ENCODE measurements at regions not wholly inside any gene's neighbourhood (a gene's known extent, or its start where the extent isn't known, plus 50 kb on each side); places are given as distances from the start of the nearest gene placed in this dataset.

DNA sequence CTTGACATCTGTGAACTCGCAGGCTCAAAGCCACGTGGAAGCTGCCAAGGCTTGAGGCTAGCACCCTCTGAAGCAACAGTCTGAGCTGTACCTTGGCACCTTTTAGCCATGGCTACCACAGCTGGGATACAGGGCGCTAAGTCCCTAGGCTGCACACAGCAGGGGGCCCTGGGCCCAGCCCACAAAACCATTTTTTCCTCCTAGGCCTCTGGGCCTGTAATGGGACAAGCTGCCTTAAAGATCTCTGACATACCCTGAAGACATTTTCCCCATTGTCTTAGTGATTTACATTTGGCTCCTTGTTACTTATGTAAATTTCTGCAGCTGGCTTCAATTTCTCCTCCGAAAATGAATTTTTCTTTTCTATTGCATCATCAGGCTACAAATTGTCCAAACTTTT is 455.9 kb downstream of the TDRD3 start:
- DNase-seq, result no peak
- no peaks in the 10 kb centered on the region for H3K9me3 ChIP-seq
- no peak for TF ChIP-seq POLR2A (IDR thresholded peaks at IDR 0.05)
- TF ChIP-seq, protein P1, sequence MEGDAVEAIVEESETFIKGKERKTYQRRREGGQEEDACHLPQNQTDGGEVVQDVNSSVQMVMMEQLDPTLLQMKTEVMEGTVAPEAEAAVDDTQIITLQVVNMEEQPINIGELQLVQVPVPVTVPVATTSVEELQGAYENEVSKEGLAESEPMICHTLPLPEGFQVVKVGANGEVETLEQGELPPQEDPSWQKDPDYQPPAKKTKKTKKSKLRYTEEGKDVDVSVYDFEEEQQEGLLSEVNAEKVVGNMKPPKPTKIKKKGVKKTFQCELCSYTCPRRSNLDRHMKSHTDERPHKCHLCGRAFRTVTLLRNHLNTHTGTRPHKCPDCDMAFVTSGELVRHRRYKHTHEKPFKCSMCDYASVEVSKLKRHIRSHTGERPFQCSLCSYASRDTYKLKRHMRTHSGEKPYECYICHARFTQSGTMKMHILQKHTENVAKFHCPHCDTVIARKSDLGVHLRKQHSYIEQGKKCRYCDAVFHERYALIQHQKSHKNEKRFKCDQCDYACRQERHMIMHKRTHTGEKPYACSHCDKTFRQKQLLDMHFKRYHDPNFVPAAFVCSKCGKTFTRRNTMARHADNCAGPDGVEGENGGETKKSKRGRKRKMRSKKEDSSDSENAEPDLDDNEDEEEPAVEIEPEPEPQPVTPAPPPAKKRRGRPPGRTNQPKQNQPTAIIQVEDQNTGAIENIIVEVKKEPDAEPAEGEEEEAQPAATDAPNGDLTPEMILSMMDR (IDR thresholded peaks at IDR 0.05), result no peak

DNA sequence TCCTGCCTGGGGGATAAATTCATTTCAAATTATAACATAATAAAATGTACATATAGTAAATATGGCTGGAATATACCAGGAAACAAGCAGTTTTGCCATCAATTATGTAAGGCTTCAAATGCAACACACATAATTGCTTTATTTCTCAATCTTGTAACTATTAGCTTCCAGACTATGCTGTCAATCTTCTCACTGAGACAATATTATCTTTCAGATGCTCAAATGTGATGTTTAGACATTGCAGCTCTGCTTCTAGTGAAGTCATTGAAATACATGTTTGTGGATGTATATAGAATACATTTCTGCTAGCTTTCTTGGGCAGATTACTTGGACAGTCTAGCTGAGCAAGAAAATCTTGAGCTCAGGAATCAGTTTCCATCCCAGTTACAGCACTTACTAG is 454.4 kb downstream of the TDRD3 start:
- Histone ChIP-seq H3K27ac (no peak overlapping the region), H3K4me3 (no peak overlapping the region), H3K36me3 (no peaks in the 10 kb centered on the region), H3K9me3 (no peaks in the 10 kb centered on the region), H3K4me1 (no peaks in the 10 kb centered on the region), H3K27me3 (no peaks in the 10 kb centered on the region)
- TF ChIP-seq POLR2A (IDR thresholded peaks at IDR 0.05), result no peak
- TF ChIP-seq, protein P1 (IDR thresholded peaks at IDR 0.05), result no peak
- intact Hi-C loops (cut with DNase I), result no loop called here
- ATAC-seq, result no peak
- no peak for DNase-seq

More for the DNA sequence above, 455.9 kb downstream of the TDRD3 start:
- 44% methylated on average over 3 of the region's 4 CpGs for WGBS (ENCODE audit: insufficient coverage, low coverage, low lambda C conversion rate, missing lambda C conversion rate)
- ATAC-seq, result no peak
- Histone ChIP-seq H3K27ac (no peak overlapping the region), H3K27me3 (no peaks in the 10 kb centered on the region), H3K36me3 (no peaks in the 10 kb centered on the region), H3K4me3 (no peak overlapping the region), H3K4me1 (no peaks in the 10 kb centered on the region)
- intact Hi-C loops (cut with DNase I), result no loop called here

DNA sequence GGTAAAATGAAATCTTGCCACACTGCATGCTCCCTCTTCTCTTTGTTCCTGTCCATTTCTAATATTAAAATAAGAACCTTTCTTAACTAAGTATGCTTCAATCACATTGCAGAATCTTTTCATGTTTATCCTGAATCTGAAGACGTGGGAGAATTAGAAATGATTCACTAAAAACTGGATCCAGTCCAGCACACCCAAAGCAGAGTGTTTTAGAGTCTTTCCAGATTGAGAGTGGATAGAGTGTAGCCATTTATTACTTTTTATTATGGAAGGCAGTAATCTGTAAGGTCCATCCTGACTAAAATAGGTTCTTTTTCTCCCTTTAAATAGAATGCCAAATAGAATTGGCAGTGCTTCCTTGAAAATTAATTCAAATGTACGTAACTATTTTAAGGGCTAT is 453.5 kb downstream of the TDRD3 start:
- 44% methylated on average over 2 of the region's 2 CpGs for WGBS (ENCODE audit: insufficient coverage, low coverage, low lambda C conversion rate, missing lambda C conversion rate)
- Histone ChIP-seq H3K36me3 (no peaks in the 10 kb centered on the region), H3K27me3 (no peaks in the 10 kb centered on the region), H3K4me3 (no peak overlapping the region), H3K4me1 (no peaks in the 10 kb centered on the region), H3K9me3 (no peaks in the 10 kb centered on the region), H3K27ac (no peak overlapping the region)
- intact Hi-C loops (cut with DNase I), result no loop called here
- TF ChIP-seq, protein P1 (IDR thresholded peaks at IDR 0.05), result no peak
- no peak for TF ChIP-seq POLR2A (IDR thresholded peaks at IDR 0.05)
- ATAC-seq (no peak), DNase-seq (no peak)

DNA sequence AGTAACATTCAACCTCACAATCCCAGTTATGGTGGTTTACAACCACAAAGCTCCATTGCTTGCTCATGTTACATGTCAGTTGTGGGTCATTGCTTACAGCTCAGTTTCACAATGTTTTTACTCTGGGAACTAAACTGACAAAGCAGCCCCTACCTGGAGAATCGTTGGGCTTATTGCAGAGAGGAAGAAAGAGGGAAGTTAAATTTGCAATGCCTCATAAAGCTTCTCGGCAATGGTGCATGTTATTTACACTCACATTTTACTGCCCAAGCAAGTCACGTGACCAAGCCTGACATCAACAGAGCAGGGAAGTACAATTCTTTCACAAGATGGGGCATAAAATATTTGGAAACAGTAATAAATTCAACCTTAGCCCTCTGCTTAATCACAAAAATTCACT is 441.6 kb downstream of the TDRD3 start:
- 38% methylated on average over 3 of the region's 3 CpGs for WGBS (ENCODE audit: insufficient coverage, low coverage, low lambda C conversion rate, missing lambda C conversion rate)
- intact Hi-C loops (cut with DNase I), result no loop called here
- no peak overlapping the region for H3K4me3 ChIP-seq
- H3K9me3 ChIP-seq, result no peaks in the 10 kb centered on the region
- TF ChIP-seq POLR2A (IDR thresholded peaks at IDR 0.05), result no peak
- TF ChIP-seq, protein P1 (IDR thresholded peaks at IDR 0.05), result no peak
- no peak for DNase-seq
- H3K27me3 ChIP-seq, result no peaks in the 10 kb centered on the region
- no peaks in the 10 kb centered on the region for H3K4me1 ChIP-seq
- ATAC-seq, result no peak
- H3K36me3 ChIP-seq, result no peaks in the 10 kb centered on the region
- H3K27ac ChIP-seq, result no peak overlapping the region

DNA sequence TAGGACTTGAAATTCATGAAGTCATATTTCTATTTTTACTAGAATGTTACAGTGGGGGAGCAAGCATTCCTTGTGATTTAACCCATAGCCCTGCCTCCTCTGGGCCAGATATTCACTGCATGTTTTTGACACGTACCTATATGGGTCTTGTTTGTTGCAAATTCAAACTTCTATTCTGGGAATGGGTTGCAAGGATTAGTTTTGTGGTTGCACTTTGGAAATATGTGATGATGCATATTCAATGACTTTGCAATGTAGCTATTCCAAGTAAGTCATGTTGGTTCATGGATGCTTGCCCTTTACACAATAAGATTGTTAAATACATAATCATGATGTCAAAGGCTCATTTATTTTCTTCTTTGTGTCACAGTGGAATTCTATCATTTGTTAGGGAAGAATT is 440.8 kb downstream of the TDRD3 start:
- Histone ChIP-seq H3K27ac (no peak overlapping the region), H3K4me1 (no peaks in the 10 kb centered on the region), H3K4me3 (no peak overlapping the region), H3K9me3 (no peaks in the 10 kb centered on the region), H3K27me3 (no peaks in the 10 kb centered on the region), H3K36me3 (no peaks in the 10 kb centered on the region)
- intact Hi-C loops (cut with DNase I), result no loop called here
- TF ChIP-seq, protein P1 (IDR thresholded peaks at IDR 0.05), result no peak
- TF ChIP-seq POLR2A (IDR thresholded peaks at IDR 0.05), result no peak
- no peak for DNase-seq
- ATAC-seq, result no peak
- 18% methylated on average over 1 of the region's 1 CpG for WGBS (ENCODE audit: insufficient coverage, low coverage, low lambda C conversion rate, missing lambda C conversion rate)
